ENCODE measurements at regions not wholly inside any gene's neighbourhood (a gene's known extent, or its start where the extent isn't known, plus 50 kb on each side); places are given as distances from the start of the nearest gene placed in this dataset.

DNA sequence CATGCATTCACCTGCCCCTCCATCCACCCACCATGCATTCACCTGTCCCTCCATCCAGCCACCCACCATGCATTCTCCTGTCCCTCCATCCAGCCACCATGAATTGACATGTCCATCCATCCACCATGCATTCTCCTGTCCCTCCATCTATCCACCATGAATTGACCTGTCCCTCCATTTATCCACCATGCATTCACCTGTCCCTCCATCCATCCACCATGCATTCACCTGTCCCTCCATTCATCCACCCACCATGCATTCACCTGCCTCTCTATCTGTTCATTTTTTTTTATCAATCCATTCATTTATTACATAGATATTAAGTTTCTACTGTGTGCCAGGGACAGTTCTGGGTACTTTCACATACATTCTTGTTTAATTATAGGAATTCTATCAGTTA lies 69.2 kb downstream of the MYCN start:
- Histone ChIP-seq H3K36me3 (ENCODE audit: control insufficient read depth in 4 of 4, insufficient read depth in 3 of 4, low read depth in 1 of 4, low read length in 3 of 4) (no peaks in the 10 kb centered on the region), H3K4me3 (ENCODE audit: low read depth in 1 of 3, low read length in 3 of 3) (no peak overlapping the region), H3K27me3 (ENCODE audit: control insufficient read depth in 4 of 4, insufficient read depth in 4 of 4, low read length in 3 of 4) (peaks cover 0 to 2% (median under 1%) of the 10 kb centered on the region in 4 donors), H3K27ac (ENCODE audit: low read depth in 1 of 2, low read length in 2 of 2) (no peak overlapping the region), H3K4me1 (ENCODE audit: control insufficient read depth in 4 of 4, insufficient read depth in 4 of 4, low read length in 3 of 4) (peaks cover 0 to 14% (median 5%) of the 10 kb centered on the region in 4 donors), H3K9ac (ENCODE audit: low read depth in 1 of 2, low read length in 2 of 2) (no peak overlapping the region), H3K9me3 (ENCODE audit: control insufficient read depth in 4 of 4, low read length in 3 of 4) (no peaks in the 10 kb centered on the region)
- no peak for DNase-seq (ENCODE audit: low spot score)
- TF ChIP-seq EGR1 (IDR thresholded peaks at IDR 0.05; ENCODE audit: low read depth in 2 of 2), result no peak

DNA sequence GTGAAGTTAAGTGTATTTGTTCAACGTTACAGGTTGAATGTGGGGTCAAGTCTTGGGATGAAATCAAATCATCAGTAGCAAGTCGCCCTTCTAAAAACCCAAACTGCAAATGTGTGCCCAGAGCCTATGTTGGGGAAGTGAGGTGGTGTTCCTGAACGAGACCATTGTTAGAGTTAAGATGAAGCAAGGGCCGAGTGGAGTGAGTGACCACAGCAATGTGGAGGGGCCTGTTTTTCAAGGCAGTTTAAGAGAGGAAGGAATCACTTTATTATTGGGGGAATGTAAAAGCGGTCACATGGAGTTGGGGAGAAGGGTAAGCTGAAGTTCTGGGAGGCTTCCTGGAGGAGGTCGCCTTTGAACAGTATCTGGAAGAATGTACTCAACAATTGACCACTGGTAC lies 68.5 kb downstream of the MYCN start:
- Histone ChIP-seq H3K4me3 (ENCODE audit: low read depth in 1 of 3, low read length in 3 of 3) (no peak overlapping the region), H3K36me3 (ENCODE audit: control insufficient read depth in 4 of 4, insufficient read depth in 3 of 4, low read depth in 1 of 4, low read length in 3 of 4) (no peaks in the 10 kb centered on the region), H3K27me3 (ENCODE audit: control insufficient read depth in 4 of 4, insufficient read depth in 4 of 4, low read length in 3 of 4) (peaks cover 0 to 2% (median under 1%) of the 10 kb centered on the region in 4 donors), H3K9me3 (ENCODE audit: control insufficient read depth in 4 of 4, low read length in 3 of 4) (no peaks in the 10 kb centered on the region), H3K4me1 (ENCODE audit: control insufficient read depth in 4 of 4, insufficient read depth in 4 of 4, low read length in 3 of 4) (peaks cover 0 to 8% (median under 1%) of the 10 kb centered on the region in 4 donors), H3K9ac (ENCODE audit: low read depth in 1 of 2, low read length in 2 of 2) (no peak overlapping the region), H3K27ac (ENCODE audit: low read depth in 1 of 2, low read length in 2 of 2) (no peak overlapping the region)
- no peak for DNase-seq (ENCODE audit: low spot score)
- 88% methylated on average over 6 of the region's 6 CpGs for WGBS
- TF ChIP-seq JUND (IDR thresholded peaks at IDR 0.05) (no peak), YY1 (IDR thresholded peaks at IDR 0.05) (no peak), FOXA1 (IDR thresholded peaks at IDR 0.05) (no peak), TAF1 (conservative IDR thresholded peaks at IDR 0.05) (no peak), RXRA (IDR thresholded peaks at IDR 0.05) (no peak)
- TF ChIP-seq, protein P1, sequence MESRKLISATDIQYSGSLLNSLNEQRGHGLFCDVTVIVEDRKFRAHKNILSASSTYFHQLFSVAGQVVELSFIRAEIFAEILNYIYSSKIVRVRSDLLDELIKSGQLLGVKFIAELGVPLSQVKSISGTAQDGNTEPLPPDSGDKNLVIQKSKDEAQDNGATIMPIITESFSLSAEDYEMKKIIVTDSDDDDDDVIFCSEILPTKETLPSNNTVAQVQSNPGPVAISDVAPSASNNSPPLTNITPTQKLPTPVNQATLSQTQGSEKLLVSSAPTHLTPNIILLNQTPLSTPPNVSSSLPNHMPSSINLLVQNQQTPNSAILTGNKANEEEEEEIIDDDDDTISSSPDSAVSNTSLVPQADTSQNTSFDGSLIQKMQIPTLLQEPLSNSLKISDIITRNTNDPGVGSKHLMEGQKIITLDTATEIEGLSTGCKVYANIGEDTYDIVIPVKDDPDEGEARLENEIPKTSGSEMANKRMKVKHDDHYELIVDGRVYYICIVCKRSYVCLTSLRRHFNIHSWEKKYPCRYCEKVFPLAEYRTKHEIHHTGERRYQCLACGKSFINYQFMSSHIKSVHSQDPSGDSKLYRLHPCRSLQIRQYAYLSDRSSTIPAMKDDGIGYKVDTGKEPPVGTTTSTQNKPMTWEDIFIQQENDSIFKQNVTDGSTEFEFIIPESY (IDR thresholded peaks at IDR 0.05), result no peak

DNA sequence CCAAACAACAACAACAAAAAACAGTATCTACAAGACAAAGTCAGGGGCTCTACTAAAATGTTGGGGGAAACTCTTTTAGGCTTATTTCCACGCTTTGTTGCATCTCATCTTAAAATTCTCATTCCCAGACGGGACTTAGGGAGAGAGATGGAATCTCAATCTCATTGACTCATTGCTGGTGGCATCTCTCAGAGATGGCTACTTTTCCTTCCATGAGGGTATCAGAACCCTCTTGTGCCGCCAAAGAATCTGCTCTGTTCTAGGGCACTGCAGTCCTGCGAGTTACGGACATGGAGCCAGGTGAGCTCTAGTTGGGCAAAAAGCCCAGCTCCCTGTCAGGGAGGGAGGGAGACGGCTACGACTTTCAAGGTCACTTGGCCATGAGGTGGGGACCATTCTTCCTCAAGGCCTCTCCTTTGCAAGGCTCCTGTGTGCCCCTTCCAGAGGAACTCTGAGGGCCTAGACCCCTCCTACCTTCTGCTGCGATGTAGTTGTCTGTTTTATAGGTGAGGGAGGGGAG lies 68.0 kb downstream of the MYCN start:
- no peak overlapping the region for H3K27ac ChIP-seq (ENCODE audit: low read depth in 1 of 2, low read length in 2 of 2)
- H3K36me3 ChIP-seq (ENCODE audit: control insufficient read depth in 4 of 4, insufficient read depth in 3 of 4, low read depth in 1 of 4, low read length in 3 of 4), result no peaks in the 10 kb centered on the region
- no peak overlapping the region for H3K4me3 ChIP-seq (ENCODE audit: low read depth in 1 of 3, low read length in 3 of 3)
- WGBS, result 67% methylated on average over 8 of the region's 8 CpGs
- H3K4me1 ChIP-seq (ENCODE audit: control insufficient read depth in 4 of 4, insufficient read depth in 4 of 4, low read length in 3 of 4), result peaks cover 0 to 3% (median 0%) of the 10 kb centered on the region in 4 donors
- H3K9ac ChIP-seq (ENCODE audit: low read depth in 1 of 2, low read length in 2 of 2), result no peak overlapping the region
- TF ChIP-seq FOXA1 (IDR thresholded peaks at IDR 0.05), result no peak
- no peak for TF ChIP-seq FOXA2 (IDR thresholded peaks at IDR 0.05)
- TF ChIP-seq RXRA (IDR thresholded peaks at IDR 0.05), result no peak
- no peak for TF ChIP-seq JUND (IDR thresholded peaks at IDR 0.05)
- no peak for TF ChIP-seq TAF1 (conservative IDR thresholded peaks at IDR 0.05)
- no peak for TF ChIP-seq HNF4A (conservative IDR thresholded peaks at IDR 0.05)
- TF ChIP-seq, protein P2, sequence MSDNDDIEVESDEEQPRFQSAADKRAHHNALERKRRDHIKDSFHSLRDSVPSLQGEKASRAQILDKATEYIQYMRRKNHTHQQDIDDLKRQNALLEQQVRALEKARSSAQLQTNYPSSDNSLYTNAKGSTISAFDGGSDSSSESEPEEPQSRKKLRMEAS (IDR thresholded peaks at IDR 0.05), result no peak
- no peak for TF ChIP-seq EGR1 (IDR thresholded peaks at IDR 0.05; ENCODE audit: low read depth in 2 of 2)
- TF ChIP-seq, protein P3, sequence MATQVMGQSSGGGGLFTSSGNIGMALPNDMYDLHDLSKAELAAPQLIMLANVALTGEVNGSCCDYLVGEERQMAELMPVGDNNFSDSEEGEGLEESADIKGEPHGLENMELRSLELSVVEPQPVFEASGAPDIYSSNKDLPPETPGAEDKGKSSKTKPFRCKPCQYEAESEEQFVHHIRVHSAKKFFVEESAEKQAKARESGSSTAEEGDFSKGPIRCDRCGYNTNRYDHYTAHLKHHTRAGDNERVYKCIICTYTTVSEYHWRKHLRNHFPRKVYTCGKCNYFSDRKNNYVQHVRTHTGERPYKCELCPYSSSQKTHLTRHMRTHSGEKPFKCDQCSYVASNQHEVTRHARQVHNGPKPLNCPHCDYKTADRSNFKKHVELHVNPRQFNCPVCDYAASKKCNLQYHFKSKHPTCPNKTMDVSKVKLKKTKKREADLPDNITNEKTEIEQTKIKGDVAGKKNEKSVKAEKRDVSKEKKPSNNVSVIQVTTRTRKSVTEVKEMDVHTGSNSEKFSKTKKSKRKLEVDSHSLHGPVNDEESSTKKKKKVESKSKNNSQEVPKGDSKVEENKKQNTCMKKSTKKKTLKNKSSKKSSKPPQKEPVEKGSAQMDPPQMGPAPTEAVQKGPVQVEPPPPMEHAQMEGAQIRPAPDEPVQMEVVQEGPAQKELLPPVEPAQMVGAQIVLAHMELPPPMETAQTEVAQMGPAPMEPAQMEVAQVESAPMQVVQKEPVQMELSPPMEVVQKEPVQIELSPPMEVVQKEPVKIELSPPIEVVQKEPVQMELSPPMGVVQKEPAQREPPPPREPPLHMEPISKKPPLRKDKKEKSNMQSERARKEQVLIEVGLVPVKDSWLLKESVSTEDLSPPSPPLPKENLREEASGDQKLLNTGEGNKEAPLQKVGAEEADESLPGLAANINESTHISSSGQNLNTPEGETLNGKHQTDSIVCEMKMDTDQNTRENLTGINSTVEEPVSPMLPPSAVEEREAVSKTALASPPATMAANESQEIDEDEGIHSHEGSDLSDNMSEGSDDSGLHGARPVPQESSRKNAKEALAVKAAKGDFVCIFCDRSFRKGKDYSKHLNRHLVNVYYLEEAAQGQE (IDR thresholded peaks at IDR 0.05), result no peak
- no peak for TF ChIP-seq GABPA (IDR thresholded peaks at IDR 0.05 in 1 of 2, conservative IDR thresholded peaks at IDR 0.05 in 1 of 2)
- TF ChIP-seq, protein P4, sequence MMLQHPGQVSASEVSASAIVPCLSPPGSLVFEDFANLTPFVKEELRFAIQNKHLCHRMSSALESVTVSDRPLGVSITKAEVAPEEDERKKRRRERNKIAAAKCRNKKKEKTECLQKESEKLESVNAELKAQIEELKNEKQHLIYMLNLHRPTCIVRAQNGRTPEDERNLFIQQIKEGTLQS (IDR thresholded peaks at IDR 0.05), result no peak
- no peak for TF ChIP-seq RAD21 (IDR thresholded peaks at IDR 0.05)
- TF ChIP-seq YY1 (IDR thresholded peaks at IDR 0.05), result no peak
- TF ChIP-seq HNF4G (IDR thresholded peaks at IDR 0.05), result no peak
- no peak for TF ChIP-seq SP1 (IDR thresholded peaks at IDR 0.05)
- TF ChIP-seq, protein P5, sequence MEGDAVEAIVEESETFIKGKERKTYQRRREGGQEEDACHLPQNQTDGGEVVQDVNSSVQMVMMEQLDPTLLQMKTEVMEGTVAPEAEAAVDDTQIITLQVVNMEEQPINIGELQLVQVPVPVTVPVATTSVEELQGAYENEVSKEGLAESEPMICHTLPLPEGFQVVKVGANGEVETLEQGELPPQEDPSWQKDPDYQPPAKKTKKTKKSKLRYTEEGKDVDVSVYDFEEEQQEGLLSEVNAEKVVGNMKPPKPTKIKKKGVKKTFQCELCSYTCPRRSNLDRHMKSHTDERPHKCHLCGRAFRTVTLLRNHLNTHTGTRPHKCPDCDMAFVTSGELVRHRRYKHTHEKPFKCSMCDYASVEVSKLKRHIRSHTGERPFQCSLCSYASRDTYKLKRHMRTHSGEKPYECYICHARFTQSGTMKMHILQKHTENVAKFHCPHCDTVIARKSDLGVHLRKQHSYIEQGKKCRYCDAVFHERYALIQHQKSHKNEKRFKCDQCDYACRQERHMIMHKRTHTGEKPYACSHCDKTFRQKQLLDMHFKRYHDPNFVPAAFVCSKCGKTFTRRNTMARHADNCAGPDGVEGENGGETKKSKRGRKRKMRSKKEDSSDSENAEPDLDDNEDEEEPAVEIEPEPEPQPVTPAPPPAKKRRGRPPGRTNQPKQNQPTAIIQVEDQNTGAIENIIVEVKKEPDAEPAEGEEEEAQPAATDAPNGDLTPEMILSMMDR (IDR thresholded peaks at IDR 0.05; ENCODE audit: low read depth, low read length, missing input control), result no peak
- peaks cover 0 to 2% (median under 1%) of the 10 kb centered on the region in 4 donors for H3K27me3 ChIP-seq (ENCODE audit: control insufficient read depth in 4 of 4, insufficient read depth in 4 of 4, low read length in 3 of 4)
- DNase-seq (ENCODE audit: low spot score), result no peak
- no peaks in the 10 kb centered on the region for H3K9me3 ChIP-seq (ENCODE audit: control insufficient read depth in 4 of 4, low read length in 3 of 4)
